ENCODE measurements at regions not wholly inside any gene's neighbourhood (a gene's known extent, or its start where the extent isn't known, plus 50 kb on each side); places are given as distances from the start of the nearest gene placed in this dataset.

DNA sequence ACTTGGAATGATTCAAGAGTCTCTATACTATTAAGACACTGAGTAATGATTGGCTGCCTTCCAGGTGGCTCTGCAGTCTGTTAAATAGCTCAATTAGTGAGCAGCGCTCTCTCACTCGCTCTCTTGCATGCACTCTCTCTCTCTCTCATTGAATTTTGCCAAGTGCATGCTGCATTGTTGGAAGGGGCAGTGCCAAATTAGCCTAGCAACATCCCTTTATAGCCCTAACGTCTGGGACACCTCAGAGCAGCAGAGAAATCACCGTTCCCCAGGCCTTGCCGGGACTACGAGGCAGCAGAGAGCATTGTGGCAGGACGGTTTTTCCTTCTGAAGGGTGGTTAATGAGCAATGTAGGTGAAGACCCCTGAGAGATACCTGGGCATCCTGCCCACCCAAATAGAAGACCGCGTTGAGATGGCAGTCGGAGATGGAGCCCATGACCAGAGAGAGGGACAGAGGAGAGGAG is 447.6 kb upstream of the POU3F3 start:
- TF ChIP-seq POLR2A (IDR thresholded peaks at IDR 0.05) (no peak), CTCF (IDR thresholded peaks at IDR 0.05) (no peak), EP300 (IDR thresholded peaks at IDR 0.05) (no peak), POLR2AphosphoS5 (IDR thresholded peaks at IDR 0.05) (no peak)

Measured in upper lobe of left lung (tissue), 4 donors.